WTC11 (cell line): ENCODE measurements at regions not wholly inside any gene's neighbourhood (a gene's known extent, or its start where the extent isn't known, plus 50 kb on each side); places are given as distances from the start of the nearest gene placed in this dataset.

Source experiments
- CREB1 ChIP-seq: sonication (generic); formaldehyde crosslinking; IDR thresholded peaks from 2 replicates; pipeline ENCODE4 v1.8.0; 2023; ENCODE audit warnings: mild to moderate bottlenecking, missing genetic modification reagents
- ETV6 ChIP-seq: sonication (generic); formaldehyde crosslinking; IDR thresholded peaks from 2 replicates; pipeline ENCODE4 v1.8.1; 2022; ENCODE audit warnings: mild to moderate bottlenecking, missing genetic modification reagents
- IRF2 ChIP-seq: sonication (generic); formaldehyde crosslinking; IDR thresholded peaks from 2 replicates; pipeline ENCODE4 v1.8.0; 2022; ENCODE audit warnings: low read depth, missing genetic modification reagents, borderline replicate concordance
- SMAD3 ChIP-seq: sonication (generic); formaldehyde crosslinking; IDR thresholded peaks from 2 replicates; pipeline ENCODE4 v1.8.0; 2022; ENCODE audit warnings: missing genetic modification reagents, mild to moderate bottlenecking, borderline replicate concordance
- SP1 ChIP-seq: sonication (generic); formaldehyde crosslinking; conservative IDR thresholded peaks from 2 replicates; pipeline ENCODE4 v1.8.1; 2022; ENCODE audit warnings: missing genetic modification reagents
- TEAD4 ChIP-seq: sonication (generic); formaldehyde crosslinking; IDR thresholded peaks from 2 replicates; pipeline ENCODE4 v1.8.0; 2022; ENCODE audit warnings: mild to moderate bottlenecking, missing genetic modification reagents
- ZNF317 ChIP-seq: sonication (generic); formaldehyde crosslinking; IDR thresholded peaks from 2 replicates; pipeline ENCODE4 v1.8.1; 2023; ENCODE audit warnings: low read depth, mild to moderate bottlenecking, moderate library complexity, missing genetic modification reagents, borderline replicate concordance
- TF ChIP-seq, protein P1 (sequence below): fragments of 200-600 bp; IDR thresholded peaks from 2 replicates; pipeline ENCODE4 v1.8.0; 2022; ENCODE audit warnings: antibody characterized with exemption
- TF ChIP-seq, protein P2 (sequence below): sonication (generic); formaldehyde crosslinking; IDR thresholded peaks from 2 replicates; pipeline ENCODE4 v1.8.0; 2023; ENCODE audit warnings: missing genetic modification reagents, mild to moderate bottlenecking, borderline replicate concordance
- TF ChIP-seq, protein P3 (sequence below): sonication (generic); formaldehyde crosslinking; IDR thresholded peaks from 2 replicates; pipeline ENCODE4 v1.8.0; 2022; ENCODE audit warnings: missing genetic modification reagents

DNA sequence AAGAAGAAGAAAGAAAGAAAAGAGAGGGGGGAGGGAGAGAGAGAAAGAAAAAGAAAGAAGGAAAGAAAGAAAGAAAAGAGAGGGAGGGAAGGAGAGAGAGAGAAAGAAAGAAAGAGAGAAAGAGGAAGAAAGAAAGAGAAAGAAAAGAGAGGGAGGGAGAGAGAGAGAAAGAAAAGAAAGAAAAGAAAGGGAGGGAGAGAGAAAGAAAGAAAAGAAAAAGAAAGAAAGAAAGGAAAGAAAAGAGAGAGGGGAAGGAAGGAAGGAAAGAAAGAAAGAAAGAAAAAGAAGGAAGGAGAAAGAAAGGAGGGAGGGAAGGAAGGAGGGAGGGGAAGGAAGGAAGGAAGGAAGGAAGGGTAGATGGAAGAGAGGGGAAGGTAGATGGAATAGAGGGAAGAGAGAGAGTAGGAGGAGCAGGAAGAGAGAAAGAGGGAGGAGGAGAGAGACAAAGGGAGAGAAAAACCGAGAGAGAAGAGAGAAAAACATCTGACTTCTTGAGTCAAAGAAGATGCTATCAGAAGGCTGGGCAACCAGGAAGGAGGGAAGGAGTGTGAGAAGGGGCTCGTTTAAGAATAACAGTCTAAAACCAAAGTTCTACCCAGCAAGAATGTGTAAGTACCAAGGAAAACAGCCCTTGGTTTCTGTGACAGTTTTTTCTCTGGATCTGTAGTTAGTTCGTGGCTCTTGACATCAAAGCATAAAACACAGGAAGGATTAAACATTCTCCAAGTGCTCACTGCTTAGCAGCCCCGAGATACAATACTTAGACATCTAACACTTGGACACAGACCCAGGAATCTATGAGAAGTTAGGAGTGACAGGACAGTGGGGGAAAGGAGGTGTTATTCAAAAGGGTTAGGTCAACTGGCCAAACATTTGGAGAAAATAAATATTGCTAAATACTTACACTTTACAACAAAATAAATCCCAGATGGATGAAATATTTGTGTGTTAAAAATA, 131.9 kb upstream of the STMND1 start:
- TF ChIP-seq, protein P1, sequence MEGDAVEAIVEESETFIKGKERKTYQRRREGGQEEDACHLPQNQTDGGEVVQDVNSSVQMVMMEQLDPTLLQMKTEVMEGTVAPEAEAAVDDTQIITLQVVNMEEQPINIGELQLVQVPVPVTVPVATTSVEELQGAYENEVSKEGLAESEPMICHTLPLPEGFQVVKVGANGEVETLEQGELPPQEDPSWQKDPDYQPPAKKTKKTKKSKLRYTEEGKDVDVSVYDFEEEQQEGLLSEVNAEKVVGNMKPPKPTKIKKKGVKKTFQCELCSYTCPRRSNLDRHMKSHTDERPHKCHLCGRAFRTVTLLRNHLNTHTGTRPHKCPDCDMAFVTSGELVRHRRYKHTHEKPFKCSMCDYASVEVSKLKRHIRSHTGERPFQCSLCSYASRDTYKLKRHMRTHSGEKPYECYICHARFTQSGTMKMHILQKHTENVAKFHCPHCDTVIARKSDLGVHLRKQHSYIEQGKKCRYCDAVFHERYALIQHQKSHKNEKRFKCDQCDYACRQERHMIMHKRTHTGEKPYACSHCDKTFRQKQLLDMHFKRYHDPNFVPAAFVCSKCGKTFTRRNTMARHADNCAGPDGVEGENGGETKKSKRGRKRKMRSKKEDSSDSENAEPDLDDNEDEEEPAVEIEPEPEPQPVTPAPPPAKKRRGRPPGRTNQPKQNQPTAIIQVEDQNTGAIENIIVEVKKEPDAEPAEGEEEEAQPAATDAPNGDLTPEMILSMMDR = no peak
- TF ChIP-seq, protein P2, sequence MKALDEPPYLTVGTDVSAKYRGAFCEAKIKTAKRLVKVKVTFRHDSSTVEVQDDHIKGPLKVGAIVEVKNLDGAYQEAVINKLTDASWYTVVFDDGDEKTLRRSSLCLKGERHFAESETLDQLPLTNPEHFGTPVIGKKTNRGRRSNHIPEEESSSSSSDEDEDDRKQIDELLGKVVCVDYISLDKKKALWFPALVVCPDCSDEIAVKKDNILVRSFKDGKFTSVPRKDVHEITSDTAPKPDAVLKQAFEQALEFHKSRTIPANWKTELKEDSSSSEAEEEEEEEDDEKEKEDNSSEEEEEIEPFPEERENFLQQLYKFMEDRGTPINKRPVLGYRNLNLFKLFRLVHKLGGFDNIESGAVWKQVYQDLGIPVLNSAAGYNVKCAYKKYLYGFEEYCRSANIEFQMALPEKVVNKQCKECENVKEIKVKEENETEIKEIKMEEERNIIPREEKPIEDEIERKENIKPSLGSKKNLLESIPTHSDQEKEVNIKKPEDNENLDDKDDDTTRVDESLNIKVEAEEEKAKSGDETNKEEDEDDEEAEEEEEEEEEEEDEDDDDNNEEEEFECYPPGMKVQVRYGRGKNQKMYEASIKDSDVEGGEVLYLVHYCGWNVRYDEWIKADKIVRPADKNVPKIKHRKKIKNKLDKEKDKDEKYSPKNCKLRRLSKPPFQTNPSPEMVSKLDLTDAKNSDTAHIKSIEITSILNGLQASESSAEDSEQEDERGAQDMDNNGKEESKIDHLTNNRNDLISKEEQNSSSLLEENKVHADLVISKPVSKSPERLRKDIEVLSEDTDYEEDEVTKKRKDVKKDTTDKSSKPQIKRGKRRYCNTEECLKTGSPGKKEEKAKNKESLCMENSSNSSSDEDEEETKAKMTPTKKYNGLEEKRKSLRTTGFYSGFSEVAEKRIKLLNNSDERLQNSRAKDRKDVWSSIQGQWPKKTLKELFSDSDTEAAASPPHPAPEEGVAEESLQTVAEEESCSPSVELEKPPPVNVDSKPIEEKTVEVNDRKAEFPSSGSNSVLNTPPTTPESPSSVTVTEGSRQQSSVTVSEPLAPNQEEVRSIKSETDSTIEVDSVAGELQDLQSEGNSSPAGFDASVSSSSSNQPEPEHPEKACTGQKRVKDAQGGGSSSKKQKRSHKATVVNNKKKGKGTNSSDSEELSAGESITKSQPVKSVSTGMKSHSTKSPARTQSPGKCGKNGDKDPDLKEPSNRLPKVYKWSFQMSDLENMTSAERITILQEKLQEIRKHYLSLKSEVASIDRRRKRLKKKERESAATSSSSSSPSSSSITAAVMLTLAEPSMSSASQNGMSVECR (CRISPR knock-in tag) = no peak
- TF ChIP-seq SMAD3 (CRISPR knock-in tag) = no peak
- TF ChIP-seq, protein P3, sequence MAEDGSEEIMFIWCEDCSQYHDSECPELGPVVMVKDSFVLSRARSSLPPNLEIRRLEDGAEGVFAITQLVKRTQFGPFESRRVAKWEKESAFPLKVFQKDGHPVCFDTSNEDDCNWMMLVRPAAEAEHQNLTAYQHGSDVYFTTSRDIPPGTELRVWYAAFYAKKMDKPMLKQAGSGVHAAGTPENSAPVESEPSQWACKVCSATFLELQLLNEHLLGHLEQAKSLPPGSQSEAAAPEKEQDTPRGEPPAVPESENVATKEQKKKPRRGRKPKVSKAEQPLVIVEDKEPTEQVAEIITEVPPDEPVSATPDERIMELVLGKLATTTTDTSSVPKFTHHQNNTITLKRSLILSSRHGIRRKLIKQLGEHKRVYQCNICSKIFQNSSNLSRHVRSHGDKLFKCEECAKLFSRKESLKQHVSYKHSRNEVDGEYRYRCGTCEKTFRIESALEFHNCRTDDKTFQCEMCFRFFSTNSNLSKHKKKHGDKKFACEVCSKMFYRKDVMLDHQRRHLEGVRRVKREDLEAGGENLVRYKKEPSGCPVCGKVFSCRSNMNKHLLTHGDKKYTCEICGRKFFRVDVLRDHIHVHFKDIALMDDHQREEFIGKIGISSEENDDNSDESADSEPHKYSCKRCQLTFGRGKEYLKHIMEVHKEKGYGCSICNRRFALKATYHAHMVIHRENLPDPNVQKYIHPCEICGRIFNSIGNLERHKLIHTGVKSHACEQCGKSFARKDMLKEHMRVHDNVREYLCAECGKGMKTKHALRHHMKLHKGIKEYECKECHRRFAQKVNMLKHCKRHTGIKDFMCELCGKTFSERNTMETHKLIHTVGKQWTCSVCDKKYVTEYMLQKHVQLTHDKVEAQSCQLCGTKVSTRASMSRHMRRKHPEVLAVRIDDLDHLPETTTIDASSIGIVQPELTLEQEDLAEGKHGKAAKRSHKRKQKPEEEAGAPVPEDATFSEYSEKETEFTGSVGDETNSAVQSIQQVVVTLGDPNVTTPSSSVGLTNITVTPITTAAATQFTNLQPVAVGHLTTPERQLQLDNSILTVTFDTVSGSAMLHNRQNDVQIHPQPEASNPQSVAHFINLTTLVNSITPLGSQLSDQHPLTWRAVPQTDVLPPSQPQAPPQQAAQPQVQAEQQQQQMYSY (CRISPR knock-in tag) = no peak
- no peak for TF ChIP-seq CREB1 (CRISPR knock-in tag)
- TF ChIP-seq ETV6 (CRISPR knock-in tag) = no peak
- TF ChIP-seq SP1 (CRISPR knock-in tag) = no peak
- no peak for TF ChIP-seq ZNF317 (CRISPR knock-in tag)
- no peak for TF ChIP-seq TEAD4 (CRISPR knock-in tag)
- TF ChIP-seq IRF2 (CRISPR knock-in tag) = no peak
